ENCODE measurements at regions not wholly inside any gene's neighbourhood (a gene's known extent, or its start where the extent isn't known, plus 50 kb on each side); places are given as distances from the start of the nearest gene placed in this dataset.

DNA sequence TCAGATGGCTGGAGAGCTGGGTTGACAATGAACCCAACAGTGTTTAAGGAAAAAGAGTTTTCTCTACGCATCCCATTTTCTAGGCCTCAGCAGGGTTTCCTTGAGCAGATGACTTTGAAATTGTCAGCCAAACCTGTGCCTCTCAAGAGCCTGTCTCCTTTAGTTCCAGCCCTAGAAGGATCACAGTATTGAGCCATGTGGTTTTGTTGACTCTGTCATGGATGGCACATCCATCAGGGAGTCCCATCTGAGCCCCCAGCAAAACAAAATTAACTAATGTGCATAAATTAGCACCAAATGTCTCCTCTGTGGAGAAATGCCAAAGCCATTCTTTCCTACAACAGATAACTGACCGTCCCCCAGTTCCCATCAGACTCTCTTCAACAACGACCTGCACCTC is 103.8 kb upstream of the BLID start:
- TF ChIP-seq EP300 (IDR thresholded peaks at IDR 0.05; ENCODE audit: low read length) (no peak), GABPB1 (CRISPR knock-in tag; IDR thresholded peaks at IDR 0.05) (no peak)

Measured in K562 (cell line).